Sciatic nerve (tissue), 2 donors: ENCODE measurements at regions not wholly inside any gene's neighbourhood (a gene's known extent, or its start where the extent isn't known, plus 50 kb on each side); places are given as distances from the start of the nearest gene placed in this dataset.
"Not testable (repeated sequence)": the region's sequence is repeated elsewhere in the genome, so short reads cannot be mapped to it uniquely, and the experiment has no call there.

Experiments
- ATAC-seq: fragments of 200-7000 bp; cut with Tn5 transposase; one replicate; pipeline ENCODE4 v1.9.1; 2020; ENCODE audit warnings: mild to moderate bottlenecking, moderate library complexity
- DNase-seq: peaks from one replicate; pipeline ENCODE4 v3.0.0-alpha.2; 2020; ENCODE audit warnings: low spot score
- intact Hi-C: fragments of 100-400 bp; cut with DNase I; formaldehyde crosslinking; loops from one replicate; pipeline ENCODE4 v1.14.2; 2022
- donor health status: DM: no; HTN: no; CAD: no.
- donor health status: DM: no; HTN: no; CAD: no.

- ATAC-seq, result peak; percentile 15
These were observed 65.6 kb upstream of the ADGRA1 start for GRCh38 chr10:133021963-133022775.

GRCh38 chr10:133021116-133021962, 66.4 kb upstream of the ADGRA1 start:
- intact Hi-C loops, result no loop called here
- DNase-seq, result no peak
- ATAC-seq, result no peak

More at GRCh38 chr10:133021963-133022775, 65.6 kb upstream of the ADGRA1 start:
- no peak for DNase-seq
- intact Hi-C loops, result no loop called here

GRCh38 chr10:133020193-133020817, 67.4 kb upstream of the ADGRA1 start:
- intact Hi-C loops, result no loop called here
- no peak for ATAC-seq
- no peak for DNase-seq

- intact Hi-C loops, result no loop called here
- ATAC-seq (no peak), DNase-seq (no peak)
These were observed 68.1 kb upstream of the ADGRA1 start for GRCh38 chr10:133019651-133020050.

GRCh38 chr10:133019191-133019590, 68.5 kb upstream of the ADGRA1 start:
- DNase-seq (no peak), ATAC-seq (no peak)
- intact Hi-C loops, result no loop called here

GRCh38 chr10:133018491-133018890, 69.2 kb upstream of the ADGRA1 start:
- intact Hi-C loops, result no loop called here
- no peak for ATAC-seq

GRCh38 chr10:133017203-133017601, 70.5 kb upstream of the ADGRA1 start:
- intact Hi-C loops, result no loop called here
- DNase-seq (no peak), ATAC-seq (no peak)

More at GRCh38 chr10:133018491-133018890, 69.2 kb upstream of the ADGRA1 start:
- DNase-seq, result no peak

GRCh38 chr10:133016493-133017202, 71.1 kb upstream of the ADGRA1 start:
- no peak for ATAC-seq
- DNase-seq, result no peak
- intact Hi-C loops, result no loop called here

- intact Hi-C loops, result no loop called here
These were observed 71.8 kb upstream of the ADGRA1 start for GRCh38 chr10:133015816-133016462.

GRCh38 chr10:133015321-133015720, 72.4 kb upstream of the ADGRA1 start:
- intact Hi-C loops, result no loop called here
- no peak for ATAC-seq
- no peak for DNase-seq

More at GRCh38 chr10:133015816-133016462, 71.8 kb upstream of the ADGRA1 start:
- no peak for ATAC-seq
- no peak for DNase-seq

- ATAC-seq (no peak), DNase-seq (no peak)
- intact Hi-C loops, result no loop called here
These were observed 72.2 kb upstream of the CFAP46 start for GRCh38 chr10:133014416-133015210.

GRCh38 chr10:133013463-133013862, 71.1 kb upstream of the CFAP46 start:
- peak; percentile 39 for ATAC-seq
- intact Hi-C loops, result no loop called here

GRCh38 chr10:133012573-133013359, 70.4 kb upstream of the CFAP46 start:
- DNase-seq (no peak), ATAC-seq (peak; percentile 48)
- intact Hi-C loops, result no loop called here

More at GRCh38 chr10:133013463-133013862, 71.1 kb upstream of the CFAP46 start:
- DNase-seq, result no peak

GRCh38 chr10:133011882-133012281, 69.5 kb upstream of the CFAP46 start:
- no peak for DNase-seq
- intact Hi-C loops, result no loop called here
- ATAC-seq, result no peak

- intact Hi-C loops, DNase-seq, ATAC-seq: not testable (repeated sequence)
These were observed 69.0 kb upstream of the CFAP46 start for GRCh38 chr10:133011393-133011792.

- ATAC-seq, DNase-seq, intact Hi-C loops: not testable (repeated sequence)
These were observed 68.4 kb upstream of the CFAP46 start for GRCh38 chr10:133010843-133011179.
